Spleen (tissue), 11 donors: ENCODE measurements at regions not wholly inside any gene's neighbourhood (a gene's known extent, or its start where the extent isn't known, plus 50 kb on each side); places are given as distances from the start of the nearest gene placed in this dataset.

ENCODE experiments used
- DNase-seq: peaks from one replicate; pipeline ENCODE4 v3.0.0-alpha.2; 2020
- H3K27ac ChIP-seq, 8 donors: fragments of 200-600 bp; sonication (generic) in 7 of 8; 1 replicate in 4 of 8; 2 replicates in 4 of 8; pipeline versions ENCODE4 v1.5.0 to v1.8.0; 2016 to 2021; ENCODE audit warnings: inconsistent platforms in 4 of 8, mild to moderate bottlenecking in 4 of 8, moderate library complexity in 1 of 8
- H3K27me3 ChIP-seq, 7 donors: fragments of 200-600 bp; sonication (generic) in 6 of 7; replicated peaks in 1 of 7; 1 replicate in 4 of 7; 2 replicates in 3 of 7; pipeline versions ENCODE4 v1.5.0 to v1.8.0; 2016 to 2021; ENCODE audit warnings: inconsistent platforms in 3 of 7, mild to moderate bottlenecking in 1 of 7
- H3K36me3 ChIP-seq, 6 donors: fragments of 200-600 bp; sonication (generic) in 5 of 6; 1 replicate in 4 of 6; 2 replicates in 2 of 6; pipeline versions ENCODE4 v1.5.0 to v1.8.0; 2016 to 2021; ENCODE audit warnings: inconsistent platforms in 2 of 6
- H3K4me1 ChIP-seq, 6 donors: fragments of 200-600 bp; sonication (generic) in 5 of 6; 1 replicate in 3 of 6; 2 replicates in 3 of 6; pipeline versions ENCODE4 v1.5.0 to v1.8.0; 2016 to 2021; ENCODE audit warnings: inconsistent platforms in 3 of 6
- H3K4me3 ChIP-seq, 8 donors: fragments of 200-600 bp; sonication (generic) in 7 of 8; 1 replicate in 4 of 8; 2 replicates in 4 of 8; pipeline versions ENCODE4 v1.5.0 to v1.8.0; 2016 to 2021; ENCODE audit warnings: inconsistent platforms in 4 of 8, mild to moderate bottlenecking in 4 of 8, moderate library complexity in 2 of 8
- H3K9me3 ChIP-seq, 8 donors: fragments of 200-600 bp; sonication (generic) in 7 of 8; 1 replicate in 4 of 8; 2 replicates in 4 of 8; pipeline versions ENCODE4 v1.5.0 to v1.8.0; 2016 to 2021; ENCODE audit warnings: inconsistent platforms in 4 of 8
- POLR2A ChIP-seq, 3 donors: fragments of 450-650 bp; IDR thresholded peaks; one replicate each; pipeline ENCODE4 v1.5.1; 2017; ENCODE audit warnings: antibody characterized with exemption in 3 of 3, mild to moderate bottlenecking in 1 of 3
- POLR2AphosphoS5 ChIP-seq, 3 donors: sonication (generic); formaldehyde crosslinking; IDR thresholded peaks; one replicate each; pipeline ENCODE4 v1.5.1; 2017; ENCODE audit warnings: antibody characterized with exemption in 3 of 3
- WGBS, 5 donors: extraction: QIAGEN DNeasy Blood & Tissue Kit in 3 of 5; methylation state at CpG; one replicate each; pipeline versions ENCODE4 v1.1.5 to v1.1.7; 2013 to 2018; 5-methylcytosine and 5-hydroxymethylcytosine counted together
- intact Hi-C: fragments of 100-400 bp; cut with DNase I; formaldehyde crosslinking; loops from one replicate; pipeline ENCODE4 v1.15.0; 2023; ENCODE audit warnings: low total_unique reads
- TF ChIP-seq, protein P1 (sequence below), 11 experiments: fragments of 200-600 bp in 7 of 11; fragments of 450-650 bp in 4 of 11; sonication (generic) in 4 of 11; IDR thresholded peaks in 8 of 11; conservative IDR thresholded peaks in 3 of 11; 1 replicate in 7 of 11; 2 replicates in 4 of 11; pipeline versions ENCODE4 v1.4.0 to v1.8.0; 2016 to 2021; ENCODE audit warnings: antibody characterized with exemption in 11 of 11, inconsistent platforms in 4 of 11, mild to moderate bottlenecking in 1 of 11
- donor health status: healthy with polysubstance abuse.
- donor health status: DM: no; HTN: no; CAD: no; lungs with moderate emphysema.
- donor health status: DM: no; HTN: no; CAD: no.
- donor health status: Bipolar disorder and iron deficiency.
- donor health status: healthy.
- donor health status: DM: no; HTN: no; CAD: no.
- donor health status: DM: yes; HTN: yes; CAD: no.

DNA sequence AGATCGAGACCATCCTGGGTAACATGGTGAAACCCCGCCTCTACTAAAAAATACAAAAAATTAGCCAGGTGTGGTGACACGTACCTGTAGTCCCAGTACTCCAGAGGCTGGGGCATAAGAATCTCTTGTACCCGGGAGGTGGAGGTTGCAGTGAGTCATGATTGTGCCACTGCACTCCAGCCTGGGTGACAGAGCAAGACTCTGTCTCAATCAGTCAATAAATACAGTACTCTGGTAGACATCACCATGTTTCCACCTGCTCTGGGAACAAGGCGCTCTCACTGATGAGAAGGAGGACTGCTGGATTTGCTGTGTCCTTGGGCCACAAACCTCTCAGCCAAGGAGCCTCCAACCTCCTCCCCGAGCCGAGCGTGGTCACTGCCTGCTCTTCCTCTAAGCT, 154.2 kb upstream of the ZNF236 start:
- no peak overlapping the region for H3K4me3 ChIP-seq
- no peaks in the 10 kb centered on the region for H3K27me3 ChIP-seq
- no peak overlapping the region for H3K27ac ChIP-seq
- no peaks in the 10 kb centered on the region for H3K4me1 ChIP-seq
- no peaks in the 10 kb centered on the region for H3K36me3 ChIP-seq
- H3K9me3 ChIP-seq: no peaks in the 10 kb centered on the region
- intact Hi-C loops: no loop called here
- TF ChIP-seq POLR2A (IDR thresholded peaks at IDR 0.05) (no peak), POLR2AphosphoS5 (IDR thresholded peaks at IDR 0.05) (no peak)
- TF ChIP-seq, protein P1, sequence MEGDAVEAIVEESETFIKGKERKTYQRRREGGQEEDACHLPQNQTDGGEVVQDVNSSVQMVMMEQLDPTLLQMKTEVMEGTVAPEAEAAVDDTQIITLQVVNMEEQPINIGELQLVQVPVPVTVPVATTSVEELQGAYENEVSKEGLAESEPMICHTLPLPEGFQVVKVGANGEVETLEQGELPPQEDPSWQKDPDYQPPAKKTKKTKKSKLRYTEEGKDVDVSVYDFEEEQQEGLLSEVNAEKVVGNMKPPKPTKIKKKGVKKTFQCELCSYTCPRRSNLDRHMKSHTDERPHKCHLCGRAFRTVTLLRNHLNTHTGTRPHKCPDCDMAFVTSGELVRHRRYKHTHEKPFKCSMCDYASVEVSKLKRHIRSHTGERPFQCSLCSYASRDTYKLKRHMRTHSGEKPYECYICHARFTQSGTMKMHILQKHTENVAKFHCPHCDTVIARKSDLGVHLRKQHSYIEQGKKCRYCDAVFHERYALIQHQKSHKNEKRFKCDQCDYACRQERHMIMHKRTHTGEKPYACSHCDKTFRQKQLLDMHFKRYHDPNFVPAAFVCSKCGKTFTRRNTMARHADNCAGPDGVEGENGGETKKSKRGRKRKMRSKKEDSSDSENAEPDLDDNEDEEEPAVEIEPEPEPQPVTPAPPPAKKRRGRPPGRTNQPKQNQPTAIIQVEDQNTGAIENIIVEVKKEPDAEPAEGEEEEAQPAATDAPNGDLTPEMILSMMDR (IDR thresholded peaks at IDR 0.05 in 8 of 11, conservative IDR thresholded peaks at IDR 0.05 in 3 of 11): no peak
- DNase-seq: no peak
- 83 to 93% (median 91%) methylated on average over 8 of the region's 8 CpGs for WGBS, 5 donors

DNA sequence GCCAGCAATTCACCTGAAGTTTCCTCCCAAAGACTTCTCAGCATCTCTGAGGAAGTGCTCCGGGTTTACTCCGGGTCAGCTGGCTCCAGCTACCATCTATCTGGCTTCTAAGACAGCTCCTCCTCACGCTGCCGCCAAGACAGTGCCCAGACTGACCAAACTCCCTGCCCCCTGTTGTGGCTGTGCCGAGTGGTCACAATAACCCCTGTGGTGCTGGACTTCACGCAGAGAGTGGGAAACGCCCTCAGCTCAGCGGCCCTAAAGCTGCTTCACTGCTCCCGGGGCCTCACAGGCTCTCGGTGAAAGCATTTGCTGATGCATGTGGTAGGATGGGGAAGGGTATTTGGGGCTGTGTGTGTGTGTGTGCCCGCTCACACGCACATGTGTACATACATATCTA, 154.8 kb upstream of the ZNF236 start:
- no peak overlapping the region for H3K27ac ChIP-seq
- H3K4me1 ChIP-seq: no peaks in the 10 kb centered on the region
- H3K27me3 ChIP-seq: no peaks in the 10 kb centered on the region
- H3K9me3 ChIP-seq: no peaks in the 10 kb centered on the region
- H3K4me3 ChIP-seq: no peak overlapping the region
- TF ChIP-seq, protein P1 (IDR thresholded peaks at IDR 0.05 in 8 of 11, conservative IDR thresholded peaks at IDR 0.05 in 3 of 11): no peak
- TF ChIP-seq POLR2AphosphoS5 (IDR thresholded peaks at IDR 0.05): no peak
- no peaks in the 10 kb centered on the region for H3K36me3 ChIP-seq
- WGBS, 5 donors: 82 to 91% (median 88%) methylated on average over 12 of the region's 12 CpGs
- no peak for DNase-seq
- intact Hi-C loops: no loop called here

DNA sequence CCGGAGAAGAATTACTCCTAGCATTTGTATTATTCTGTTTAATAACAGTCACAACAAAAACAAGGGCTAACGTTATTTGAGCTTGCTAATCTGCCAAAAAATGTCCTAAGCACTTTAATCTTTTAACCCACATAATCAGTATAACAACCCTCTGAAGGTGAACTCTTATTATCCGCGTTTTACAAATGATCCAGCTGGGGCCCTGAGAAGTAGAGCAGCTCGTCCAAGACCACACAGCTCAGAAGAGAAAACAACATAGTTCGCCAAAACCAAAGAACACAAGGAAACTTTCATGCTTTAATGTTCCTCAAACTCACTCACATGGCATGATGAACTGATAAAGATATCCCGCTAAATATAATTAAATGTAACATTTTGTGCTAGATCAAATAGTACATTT, 159.7 kb upstream of the ZNF236 start:
- no peaks in the 10 kb centered on the region for H3K9me3 ChIP-seq
- H3K27me3 ChIP-seq: peaks cover 0 to 12% (median 0%) of the 10 kb centered on the region in 7 donors
- intact Hi-C loops: no loop called here
- DNase-seq: no peak
- peaks cover 0 to 4% (median 0%) of the 10 kb centered on the region in 6 donors for H3K4me1 ChIP-seq
- H3K36me3 ChIP-seq: no peaks in the 10 kb centered on the region
- no peak overlapping the region for H3K27ac ChIP-seq
- 64 to 74% (median 68%) methylated on average over 7 of the region's 7 CpGs for WGBS, 5 donors
- no peak for TF ChIP-seq POLR2AphosphoS5 (IDR thresholded peaks at IDR 0.05)
- no peak for TF ChIP-seq POLR2A (IDR thresholded peaks at IDR 0.05)
- TF ChIP-seq, protein P1 (IDR thresholded peaks at IDR 0.05 in 8 of 11, conservative IDR thresholded peaks at IDR 0.05 in 3 of 11): no peak
- no peak overlapping the region for H3K4me3 ChIP-seq

DNA sequence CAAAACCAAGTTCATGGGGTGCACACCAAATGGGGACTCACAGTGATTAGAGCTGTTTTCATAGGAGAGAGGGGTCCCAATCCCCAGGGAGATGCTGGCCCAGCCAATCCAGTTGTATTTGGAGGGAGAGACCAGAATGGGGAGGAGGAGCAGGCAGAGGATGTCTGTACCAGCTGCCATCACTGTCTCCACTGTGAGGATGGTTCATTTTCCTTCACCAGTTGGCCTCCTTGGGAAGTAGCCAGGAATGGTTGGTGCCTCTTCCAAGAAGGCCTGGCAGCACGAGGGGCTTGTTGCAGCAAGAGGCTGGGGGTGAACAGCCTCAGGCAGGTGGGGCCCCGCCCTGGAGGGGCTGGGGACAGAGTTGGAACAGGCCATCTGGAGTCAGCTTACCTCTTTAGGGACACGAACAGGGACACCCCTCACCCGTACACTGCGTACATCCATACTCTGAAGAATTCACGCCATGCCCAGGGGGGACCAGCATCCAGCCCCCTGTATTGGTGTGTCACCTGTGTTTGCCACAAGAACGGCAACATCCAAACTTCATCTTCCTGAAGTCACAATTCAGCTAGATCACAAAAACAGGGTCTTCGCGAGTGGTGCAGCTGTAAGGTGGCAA, 161.7 kb upstream of the ZNF236 start:
- TF ChIP-seq POLR2A (IDR thresholded peaks at IDR 0.05): no peak
- TF ChIP-seq, protein P1 (IDR thresholded peaks at IDR 0.05 in 8 of 11, conservative IDR thresholded peaks at IDR 0.05 in 3 of 11): no peak
- no peak overlapping the region for H3K27ac ChIP-seq
- H3K4me3 ChIP-seq: no peak overlapping the region
- peaks cover 0 to 4% (median 0%) of the 10 kb centered on the region in 6 donors for H3K4me1 ChIP-seq
- H3K27me3 ChIP-seq: peaks cover 2 to 32% (median 6%) of the 10 kb centered on the region in 7 donors
- intact Hi-C loops: no loop called here
- H3K9me3 ChIP-seq: no peaks in the 10 kb centered on the region
- no peaks in the 10 kb centered on the region for H3K36me3 ChIP-seq
- no peak for DNase-seq
- 81 to 86% (median 82%) methylated on average over 9 of the region's 9 CpGs for WGBS, 5 donors
